HG02759 (cell line): ENCODE measurements at regions not wholly inside any gene's neighbourhood (a gene's known extent, or its start where the extent isn't known, plus 50 kb on each side); places are given as distances from the start of the nearest gene placed in this dataset.

Source experiments
- ATAC-seq: cut with Tn5 transposase; IDR thresholded peaks from one replicate; pipeline ENCODE4 v1.9.1; 2021; ENCODE audit warnings: mild to moderate bottlenecking, moderate library complexity; ENCODE audit not compliant: unreplicated experiment

DNA sequence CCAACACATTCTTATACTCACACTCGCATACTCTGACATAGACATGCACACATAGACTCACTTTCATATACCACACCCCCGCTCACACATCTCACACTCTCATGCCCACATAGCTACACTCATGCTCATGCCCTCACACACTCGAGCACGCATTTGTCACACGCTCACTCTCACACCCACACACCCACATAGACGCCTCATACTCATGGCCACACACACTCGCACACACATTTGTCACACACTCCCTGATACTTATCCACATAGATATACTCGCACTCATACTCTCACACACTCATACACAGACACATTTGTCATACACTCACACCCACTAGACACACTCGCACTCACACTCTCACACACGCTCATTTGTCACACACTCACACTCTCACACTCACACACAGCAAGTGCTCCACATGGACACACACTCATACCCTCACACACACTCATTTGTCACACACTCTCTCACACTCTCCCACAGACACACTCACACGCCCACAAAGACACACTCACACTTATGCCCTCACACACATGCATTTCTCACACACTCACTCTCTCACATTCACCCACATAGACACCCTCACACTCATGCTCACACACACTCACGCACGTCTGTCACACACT, 50.9 kb downstream of the TNP1 start:
- no peak for ATAC-seq

DNA sequence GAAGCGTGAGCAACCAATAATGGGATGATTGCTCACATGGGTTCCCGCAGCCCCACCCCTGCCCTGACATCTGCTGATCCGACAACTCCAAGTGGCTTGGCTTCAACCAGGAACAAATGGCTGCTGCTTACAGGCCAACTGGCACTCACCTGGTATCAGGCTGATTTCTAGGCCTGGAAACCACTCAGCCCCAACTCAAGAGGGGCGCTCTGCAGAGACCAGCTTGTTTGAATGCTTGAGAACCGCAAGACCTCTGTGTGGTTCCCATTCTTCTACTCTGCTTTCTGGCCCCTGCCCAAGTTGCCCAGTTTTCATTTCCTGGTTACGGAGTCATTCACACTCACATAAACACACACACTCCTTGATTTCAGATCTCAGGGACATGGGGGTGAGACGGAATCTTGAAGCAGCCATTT, 52.0 kb downstream of the TNP1 start:
- no peak for ATAC-seq

DNA sequence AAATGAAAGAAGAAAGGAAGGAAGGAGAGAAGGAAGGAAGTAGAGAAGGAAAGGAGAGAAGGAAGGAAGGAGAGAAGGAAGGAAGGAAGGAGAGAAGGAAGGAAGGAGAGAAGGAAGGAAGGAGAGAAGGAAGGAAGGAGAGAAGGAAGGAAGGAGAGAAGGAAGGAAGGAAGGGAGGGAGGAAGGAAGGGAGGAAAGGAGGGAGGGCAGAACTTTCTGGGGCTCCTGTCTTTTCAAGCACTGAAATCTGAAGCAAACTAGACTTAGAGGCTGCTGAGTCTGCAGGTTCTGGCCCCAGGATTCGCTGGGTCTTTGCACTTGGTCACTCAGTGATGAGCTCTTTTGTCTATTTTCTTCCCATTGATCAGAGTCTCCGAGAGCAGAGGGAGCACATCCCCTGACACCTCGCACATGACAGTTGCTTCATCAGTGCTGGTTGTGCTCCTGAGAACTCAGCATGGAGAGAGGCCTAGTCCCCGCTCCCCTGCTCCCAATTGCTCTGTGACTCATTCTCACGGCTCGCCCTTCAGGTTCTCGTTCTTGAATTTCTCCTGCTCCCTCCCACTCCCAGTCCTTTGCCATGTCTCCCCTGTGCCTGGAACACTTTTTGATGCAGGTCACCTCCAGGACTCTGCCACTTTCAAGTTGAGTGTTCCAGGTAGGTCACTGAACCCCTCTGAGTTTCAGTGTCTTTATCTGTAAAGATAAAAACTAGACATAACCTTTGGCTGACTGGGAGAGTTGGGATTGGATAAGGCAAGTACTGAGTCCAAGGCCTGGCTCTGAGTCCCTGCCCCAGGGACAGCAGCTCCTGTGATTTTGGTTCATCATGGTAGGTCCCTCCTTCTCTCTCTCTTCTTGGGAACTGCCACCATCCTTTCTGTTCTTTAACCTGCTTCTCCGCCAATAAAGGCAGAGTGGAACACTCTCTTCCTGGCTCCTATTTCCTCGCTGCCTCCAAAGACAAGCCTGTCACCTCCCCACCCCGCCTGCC, 55.2 kb downstream of the TNP1 start:
- ATAC-seq, result no peak

DNA sequence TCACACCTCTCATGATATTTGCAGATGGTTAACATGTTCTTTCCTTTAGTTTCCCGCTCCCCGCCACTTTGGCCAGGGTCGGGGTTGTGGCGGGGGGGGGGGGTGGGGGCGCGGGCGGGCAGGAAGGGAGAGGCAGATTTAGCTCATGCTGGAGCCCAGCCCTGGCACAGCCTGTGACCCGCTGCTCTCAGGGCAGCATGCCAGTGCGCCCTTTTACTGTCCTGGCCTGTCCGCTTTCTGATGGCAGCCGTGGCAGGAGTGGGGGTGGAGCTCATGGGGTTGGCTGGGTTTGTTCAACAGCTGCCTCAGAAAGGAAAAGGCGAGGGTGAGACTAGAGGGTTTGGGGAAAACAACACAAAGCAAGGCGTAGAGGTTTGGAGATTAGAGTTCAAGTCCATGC, 56.1 kb downstream of the TNP1 start:
- ATAC-seq, result no peak

DNA sequence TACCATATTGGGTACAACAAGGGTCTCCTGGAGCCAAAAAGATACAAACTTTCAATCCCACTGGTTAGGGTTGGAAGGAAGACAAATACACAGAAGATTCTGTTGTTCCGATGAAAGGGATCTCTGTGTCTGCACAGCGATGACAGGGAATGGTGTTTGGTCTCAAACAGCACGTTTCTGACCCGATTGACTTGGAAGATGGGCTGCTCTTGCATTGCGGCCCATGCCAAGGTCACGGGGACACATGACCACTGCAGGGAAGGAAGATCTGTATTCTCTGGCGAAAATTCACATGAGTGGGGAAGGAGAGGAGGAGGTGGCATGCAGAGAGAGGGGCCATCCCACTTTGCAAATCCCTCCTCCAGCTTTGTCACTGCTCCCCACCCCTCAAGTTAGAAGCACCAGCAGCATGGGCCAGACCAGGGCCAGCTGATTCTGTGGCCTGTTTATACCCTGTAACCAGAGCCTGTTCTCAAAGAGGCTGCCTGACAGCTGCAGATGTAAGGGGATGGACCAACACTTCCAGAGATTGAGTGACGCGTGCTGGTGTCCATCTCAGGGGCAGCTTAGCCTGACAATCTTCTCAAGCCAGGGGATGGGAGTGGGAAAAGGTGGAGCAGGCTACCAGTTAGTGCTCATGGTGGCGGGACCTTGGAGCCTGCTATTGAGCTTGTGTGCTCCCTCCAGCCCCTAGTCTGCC, 57.2 kb downstream of the TNP1 start:
- ATAC-seq, result no peak

DNA sequence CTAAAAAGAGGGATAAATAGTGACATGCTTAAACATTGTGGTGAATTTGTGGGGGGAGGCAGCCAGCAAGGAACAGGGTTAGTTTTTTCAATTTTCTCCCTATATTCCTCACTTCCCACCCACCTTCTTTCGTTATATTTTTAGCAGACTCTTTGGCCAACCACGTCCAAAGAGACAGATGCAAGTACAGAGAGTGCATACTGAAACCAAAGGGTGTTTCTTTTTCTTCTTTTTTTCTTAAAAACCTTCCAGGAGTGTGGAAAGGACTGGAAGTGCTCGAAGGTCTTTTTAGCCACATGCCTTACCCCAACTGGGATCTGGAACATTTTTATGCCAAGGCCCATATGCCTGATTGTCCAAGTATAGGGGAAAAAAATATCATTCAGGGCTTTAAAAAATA, 59.0 kb downstream of the TNP1 start:
- no peak for ATAC-seq

DNA sequence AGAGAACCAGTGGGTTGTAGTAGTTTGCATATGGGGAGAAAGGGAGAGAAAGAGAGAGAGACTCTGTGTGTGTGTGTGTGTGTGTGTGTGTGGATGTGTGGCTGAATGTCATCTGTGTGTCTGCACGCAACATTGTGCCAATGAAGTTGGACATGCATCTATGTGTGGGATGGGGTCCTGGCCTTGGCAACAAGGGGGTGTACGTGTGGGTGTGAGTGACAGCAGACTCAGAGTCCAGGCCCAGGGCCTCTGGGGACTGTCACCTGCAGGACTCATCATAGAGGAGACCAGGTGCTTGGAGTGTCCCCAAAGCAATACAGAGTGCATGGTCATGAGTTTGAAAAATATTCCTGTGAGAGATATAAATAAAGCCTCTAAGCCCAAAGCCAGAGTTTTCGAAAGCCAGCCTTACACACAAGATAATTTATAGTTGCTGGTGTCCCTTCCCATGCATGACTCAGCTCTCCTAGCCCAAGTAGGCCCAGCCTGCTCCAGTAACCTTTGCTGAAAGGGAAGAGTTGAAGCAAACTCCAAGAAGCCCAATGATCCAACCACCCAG, 59.9 kb downstream of the TNP1 start:
- ATAC-seq, result no peak

DNA sequence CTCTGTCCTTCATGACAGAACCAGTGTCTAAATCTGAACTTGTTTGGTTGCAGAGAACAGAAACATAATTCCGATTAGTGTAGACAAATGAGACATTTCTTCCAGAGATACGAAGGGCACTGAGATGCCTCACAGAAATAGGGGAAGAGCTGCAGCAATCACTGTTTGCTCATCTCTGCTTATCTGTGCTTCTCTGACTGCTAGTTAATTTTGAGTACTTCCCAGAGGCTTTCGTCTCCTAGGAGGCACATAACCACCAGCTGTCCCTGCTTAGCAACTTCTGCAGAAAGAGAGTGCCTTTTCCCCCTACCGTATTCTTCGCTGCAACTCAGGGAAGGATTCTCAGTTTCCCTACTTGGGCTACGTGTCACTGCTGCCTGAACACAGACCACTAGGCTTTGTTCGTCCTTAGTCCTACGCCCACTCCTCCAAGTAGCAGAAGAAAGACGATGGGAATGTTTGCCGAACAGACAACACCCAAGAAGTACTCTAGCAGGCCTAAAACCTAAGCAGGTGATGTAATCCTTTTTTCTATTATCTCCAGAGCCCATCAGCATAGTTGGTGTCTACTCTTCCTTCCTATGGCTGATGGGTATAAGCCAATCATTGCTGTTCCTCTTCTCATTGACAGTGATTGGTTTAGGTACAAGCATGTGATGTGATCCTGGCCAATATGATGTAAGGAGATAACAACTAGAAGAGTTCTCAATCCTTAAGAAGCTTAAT, 63.6 kb downstream of the TNP1 start:
- no peak for ATAC-seq

DNA sequence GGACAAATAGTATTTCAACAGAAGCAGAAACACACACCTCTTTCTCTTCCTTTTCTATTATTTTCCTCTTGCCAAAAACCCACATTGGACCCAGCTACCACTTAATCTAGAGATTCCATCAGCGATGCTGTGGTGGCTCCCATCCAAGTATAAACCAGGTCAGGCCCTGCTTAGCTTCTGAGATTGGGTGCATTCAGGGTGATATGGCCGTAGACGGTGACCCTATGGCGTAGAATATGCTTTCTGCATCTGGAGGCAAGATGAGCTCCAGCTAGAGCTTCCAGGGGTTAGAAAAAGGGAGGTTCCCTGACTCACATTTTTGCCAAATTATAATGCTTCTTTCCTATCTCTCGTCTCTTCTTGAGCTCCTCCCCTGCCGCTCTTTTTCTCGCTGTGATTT, 66.5 kb downstream of the TNP1 start:
- ATAC-seq, result no peak

DNA sequence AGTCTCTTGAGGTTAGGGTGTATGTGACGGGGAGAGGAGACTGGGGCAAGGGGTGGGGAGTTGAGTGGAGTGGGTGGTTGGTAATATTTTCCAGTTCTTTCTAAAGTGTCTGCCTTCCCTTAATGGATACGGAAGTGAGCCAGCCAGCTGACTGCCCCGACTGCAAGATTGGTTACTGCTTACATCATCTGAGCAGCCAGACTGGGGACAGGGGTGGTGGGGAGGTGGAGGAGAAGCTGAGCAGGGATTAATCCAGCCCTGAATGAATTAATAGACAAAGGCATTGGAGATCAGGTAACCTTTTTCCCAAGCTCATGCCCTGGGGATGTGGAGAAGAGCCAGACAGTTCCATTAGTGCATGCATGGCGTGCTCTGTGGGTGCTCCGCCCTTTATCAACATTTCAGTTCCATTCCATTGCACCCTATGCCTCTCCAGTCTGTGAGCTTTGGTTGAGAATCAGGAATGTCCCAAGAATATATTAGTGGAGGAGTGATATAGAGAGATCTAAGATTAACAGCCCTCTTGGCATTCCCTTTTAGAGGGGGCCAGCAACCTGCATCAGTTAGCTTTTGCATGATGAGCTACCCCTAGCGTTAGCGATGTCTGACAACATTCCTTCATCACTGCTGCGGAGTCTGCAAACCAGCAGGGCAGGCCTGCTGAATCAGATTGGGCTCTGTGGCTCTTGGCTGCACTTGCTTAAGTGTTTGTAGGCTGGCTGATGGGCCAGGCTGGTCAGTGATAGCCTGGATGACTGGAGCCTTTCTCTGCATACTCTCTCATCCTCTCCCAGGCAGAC, 67.4 kb downstream of the TNP1 start:
- ATAC-seq, result no peak

DNA sequence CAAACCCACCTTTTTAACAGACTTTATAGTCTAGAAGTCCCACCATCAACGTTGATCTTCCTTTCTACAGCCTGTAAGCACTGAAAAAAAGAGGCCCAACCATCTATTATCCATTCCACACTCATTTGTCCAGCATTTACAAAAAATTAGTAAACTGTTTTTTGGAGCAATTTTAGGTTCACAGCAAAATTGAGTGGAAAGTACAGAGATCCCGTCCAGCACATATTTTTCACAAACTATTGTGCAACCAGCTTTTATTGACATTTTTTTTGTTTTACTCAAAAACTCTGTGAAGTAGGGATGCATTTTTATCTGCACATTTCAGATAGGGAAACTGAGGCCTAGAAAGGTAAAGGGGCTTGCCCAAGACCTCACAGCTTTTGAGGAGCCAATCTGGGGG, 68.6 kb downstream of the TNP1 start:
- no peak for ATAC-seq

DNA sequence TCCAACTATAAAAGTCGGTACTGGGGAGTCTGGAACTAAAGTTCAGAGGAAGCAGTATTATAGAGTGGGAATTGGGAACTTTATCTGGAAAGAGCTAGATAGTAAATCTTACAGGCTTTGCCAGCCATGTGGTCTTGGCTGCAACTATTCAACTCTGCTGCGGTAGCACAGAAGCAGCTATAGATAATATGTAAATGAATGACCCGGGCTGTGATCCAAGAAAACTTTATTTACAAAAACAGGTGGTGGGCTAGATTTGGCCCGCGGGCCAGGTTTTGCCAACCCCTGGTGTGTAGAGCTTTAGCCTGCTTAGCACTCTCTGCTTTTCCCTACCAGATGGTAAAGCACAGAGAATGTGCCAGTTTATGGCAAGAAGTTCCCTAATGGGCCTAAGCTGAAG, 70.8 kb downstream of the TNP1 start:
- ATAC-seq, result no peak

DNA sequence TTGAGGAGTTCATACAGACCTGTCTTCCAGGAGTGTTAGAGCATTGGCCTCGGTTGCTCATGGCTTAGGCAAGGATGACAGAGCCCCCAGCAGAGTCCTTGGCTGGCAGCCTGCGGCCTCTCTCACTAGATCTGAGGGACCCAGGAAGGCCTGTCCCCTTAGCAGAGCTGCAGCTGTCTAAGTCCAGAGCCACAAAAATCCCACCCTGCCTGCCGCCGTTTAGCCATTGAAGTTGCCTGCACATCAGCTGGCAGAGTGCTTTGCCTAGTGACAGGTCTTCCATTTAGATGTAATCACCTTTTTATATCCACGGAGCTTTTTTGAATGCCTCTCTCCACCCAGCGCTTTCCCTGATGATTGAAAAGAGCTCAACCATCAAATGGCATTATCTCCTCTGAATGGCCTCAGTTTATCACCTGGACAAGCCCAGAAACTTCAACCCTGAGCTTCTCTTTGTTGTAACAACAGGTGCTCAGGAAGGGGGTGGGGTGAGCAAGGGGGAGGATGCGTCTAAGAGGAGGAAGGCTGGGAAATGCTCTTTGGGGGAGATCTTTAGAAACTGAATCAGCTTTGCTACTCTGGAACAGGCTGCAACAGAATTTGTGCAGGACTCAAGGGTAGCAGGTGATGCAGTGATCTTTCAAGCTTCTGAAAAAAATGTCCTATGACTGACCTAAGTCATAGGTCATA, 71.9 kb downstream of the TNP1 start:
- ATAC-seq, result no peak

DNA sequence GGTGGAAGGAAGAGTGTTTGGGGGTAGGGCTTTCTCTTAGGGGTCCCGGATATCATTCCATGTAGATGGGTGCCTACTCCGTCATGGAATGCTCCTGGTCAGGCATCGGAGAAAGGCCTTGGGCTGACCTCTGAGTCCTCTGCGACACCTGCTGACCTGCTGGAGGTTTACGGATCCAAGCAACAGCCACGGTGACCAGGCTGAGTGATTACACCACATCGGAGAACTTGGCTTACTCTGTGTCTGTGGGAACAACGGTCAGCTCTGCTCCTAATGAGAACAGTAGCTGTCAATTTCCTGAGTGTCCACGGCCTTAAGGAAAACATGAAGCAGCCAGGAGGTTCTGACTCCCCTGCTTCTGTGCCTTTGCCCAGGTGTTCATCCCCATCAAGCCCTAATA, 73.2 kb downstream of the TNP1 start:
- ATAC-seq, result no peak

DNA sequence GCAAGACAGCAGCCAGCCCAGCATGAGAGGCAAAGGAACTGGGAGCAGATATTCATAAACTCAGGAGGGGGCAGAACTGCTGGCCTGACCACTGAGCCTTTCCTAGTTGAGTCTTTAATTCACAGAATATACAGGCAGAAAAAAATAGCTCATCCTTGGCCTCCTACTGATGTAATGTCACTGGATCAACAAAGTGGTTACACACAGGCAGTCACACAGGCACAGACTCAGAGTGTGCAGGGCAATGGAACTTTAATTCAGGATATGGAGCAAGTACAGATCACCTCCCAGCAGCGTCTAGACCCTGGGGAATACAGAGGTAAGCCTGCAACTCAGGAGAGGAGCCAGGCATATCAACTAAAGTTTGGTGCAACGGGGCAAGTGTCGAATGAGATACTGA, 75.4 kb downstream of the TNP1 start:
- ATAC-seq, result no peak

DNA sequence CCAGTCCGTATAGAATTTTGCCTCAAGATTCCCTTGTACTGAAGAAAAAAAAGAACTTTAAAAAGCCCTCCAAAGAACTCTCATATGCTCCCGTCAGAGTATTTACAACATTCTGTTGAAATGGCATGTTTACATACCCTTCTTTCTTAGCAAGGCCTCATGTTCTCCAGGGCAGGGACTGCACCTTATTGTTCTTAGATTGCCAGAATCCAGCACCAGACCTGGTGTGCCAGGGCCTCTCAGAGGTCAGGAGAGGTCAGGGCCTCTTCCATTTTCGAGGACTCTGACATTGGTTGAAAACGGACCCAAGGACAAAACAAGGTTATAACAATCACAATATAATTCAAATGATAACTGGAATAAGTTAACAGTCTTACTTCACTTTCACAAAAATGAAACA, 78.2 kb downstream of the TNP1 start:
- ATAC-seq, result no peak

DNA sequence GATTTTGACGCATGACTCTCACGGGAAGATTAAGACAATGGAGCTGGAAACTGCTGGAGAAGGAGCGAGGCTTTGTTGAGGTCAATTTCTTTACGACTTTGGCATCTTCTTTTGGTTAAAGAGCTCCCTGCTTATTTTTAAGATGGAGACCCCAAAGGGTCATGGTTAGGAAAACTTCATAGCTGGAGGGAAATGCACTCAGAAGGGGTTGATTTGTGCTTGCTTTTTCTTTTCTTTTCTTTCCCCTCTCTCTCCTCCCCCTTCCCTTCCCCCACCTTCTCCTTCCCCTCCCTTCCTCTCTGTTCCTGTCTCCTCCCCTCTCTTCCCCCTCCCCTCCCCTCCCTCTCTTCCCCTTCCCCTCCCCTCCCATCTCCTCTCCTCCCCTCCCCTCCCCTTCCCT, 79.0 kb downstream of the TNP1 start:
- ATAC-seq, result no peak

DNA sequence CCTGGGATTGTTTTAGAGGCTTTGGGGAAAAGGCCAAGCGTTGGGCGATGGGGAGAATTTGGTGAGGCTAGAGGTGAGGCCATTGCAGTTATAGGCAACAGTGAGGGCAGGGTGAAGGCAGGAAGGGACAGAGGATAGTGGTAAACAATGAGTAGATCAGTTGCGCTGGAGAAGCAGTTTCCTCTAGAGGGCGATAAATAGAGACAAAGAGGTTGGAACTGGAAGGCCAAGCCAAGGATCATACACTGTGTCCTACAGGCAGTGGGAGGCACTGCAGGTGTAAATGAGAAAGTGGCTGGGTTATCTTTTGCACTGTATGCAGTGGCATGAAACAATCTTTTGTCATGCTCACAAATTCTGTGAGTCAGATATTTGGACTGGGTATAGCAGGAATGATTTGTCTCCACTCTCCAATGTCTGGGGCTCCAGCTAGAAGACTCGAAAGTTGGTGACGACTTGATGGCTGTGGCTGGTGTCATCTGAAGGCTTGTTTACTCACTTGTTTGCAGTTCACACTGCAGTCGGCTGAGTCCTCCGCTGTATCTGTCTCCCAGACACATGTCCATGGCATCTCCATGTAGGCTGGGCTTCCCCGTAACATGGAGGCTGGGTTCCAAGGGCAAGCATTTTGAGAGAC, 82.1 kb downstream of the TNP1 start:
- peak; percentile 98 for ATAC-seq
